ENCODE measurements at regions not wholly inside any gene's neighbourhood (a gene's known extent, or its start where the extent isn't known, plus 50 kb on each side); places are given as distances from the start of the nearest gene placed in this dataset.

GRCh38 chr11:116560589-116560988 lies 212.2 kb downstream of the BUD13 start:
- no peak for ATAC-seq
- no peak for TF ChIP-seq CTCF (IDR thresholded peaks at IDR 0.05)
- no peak for DNase-seq

GRCh38 chr11:116558504-116559211 lies 214.1 kb downstream of the BUD13 start:
- H3K9me3 ChIP-seq: no peaks in the 10 kb centered on the region
- no peaks in the 10 kb centered on the region for H3K36me3 ChIP-seq (ENCODE audit: low read depth)
- H3K4me1 ChIP-seq (ENCODE audit: low read depth): no peaks in the 10 kb centered on the region
- no peak overlapping the region for H3K4me3 ChIP-seq
- intact Hi-C loops (cut with DNase I, micrococcal nuclease): no loop called here
- no peak for TF ChIP-seq CTCF (IDR thresholded peaks at IDR 0.05)
- DNase-seq (no peak), ATAC-seq (no peak)

More at GRCh38 chr11:116560589-116560988, 212.2 kb downstream of the BUD13 start:
- intact Hi-C loops (cut with DNase I, micrococcal nuclease): no loop called here
- H3K9me3 ChIP-seq: no peaks in the 10 kb centered on the region
- no peaks in the 10 kb centered on the region for H3K36me3 ChIP-seq (ENCODE audit: low read depth)
- no peaks in the 10 kb centered on the region for H3K4me1 ChIP-seq (ENCODE audit: low read depth)
- no peak overlapping the region for H3K4me3 ChIP-seq

- Histone ChIP-seq H3K9me3 (no peaks in the 10 kb centered on the region), H3K36me3 (ENCODE audit: low read depth) (no peaks in the 10 kb centered on the region), H3K4me1 (ENCODE audit: low read depth) (no peaks in the 10 kb centered on the region), H3K4me3 (no peak overlapping the region)
- DNase-seq (no peak), ATAC-seq (no peak)
- intact Hi-C loops (cut with DNase I, micrococcal nuclease): no loop called here
- TF ChIP-seq CTCF (IDR thresholded peaks at IDR 0.05): no peak
These were observed 215.5 kb downstream of the BUD13 start for GRCh38 chr11:116557282-116557681.

- DNase-seq: no peak
- intact Hi-C loops (cut with DNase I, micrococcal nuclease): no loop called here
- no peaks in the 10 kb centered on the region for H3K36me3 ChIP-seq (ENCODE audit: low read depth)
These were observed 216.3 kb downstream of the BUD13 start for GRCh38 chr11:116556483-116556882.

GRCh38 chr11:116553482-116553881 lies 219.3 kb downstream of the BUD13 start:
- Histone ChIP-seq H3K4me3 (no peak overlapping the region), H3K4me1 (ENCODE audit: low read depth) (no peaks in the 10 kb centered on the region), H3K36me3 (ENCODE audit: low read depth) (no peaks in the 10 kb centered on the region), H3K9me3 (peaks cover 2% of the 10 kb centered on the region)
- TF ChIP-seq CTCF (IDR thresholded peaks at IDR 0.05): no peak
- ATAC-seq (no peak), DNase-seq (no peak)
- intact Hi-C loops (cut with DNase I, micrococcal nuclease): no loop called here

More at GRCh38 chr11:116556483-116556882, 216.3 kb downstream of the BUD13 start:
- Histone ChIP-seq H3K4me3 (no peak overlapping the region), H3K9me3 (no peaks in the 10 kb centered on the region), H3K4me1 (ENCODE audit: low read depth) (no peaks in the 10 kb centered on the region)
- ATAC-seq: no peak
- no peak for TF ChIP-seq CTCF (IDR thresholded peaks at IDR 0.05)
